Bronchial epithelial cell (primary cell): ENCODE measurements at regions not wholly inside any gene's neighbourhood (a gene's known extent, or its start where the extent isn't known, plus 50 kb on each side); places are given as distances from the start of the nearest gene placed in this dataset.

ENCODE experiments used
- DNase-seq: peaks from one replicate; pipeline ENCODE4 v3.0.0-alpha.2; 2010; ENCODE audit warnings: low read depth
- FAIRE-seq: peaks from 2 replicates; lab custom pipeline; 2011; peaks lifted over from hg19 to GRCh38; lab: Jason Lieb, UNC
- H3K27me3 ChIP-seq: 2 replicates; pipeline ENCODE4 v1.5.1; 2011; ENCODE audit warnings: low read length; ENCODE audit not compliant: control insufficient read depth, insufficient read depth
- H3K36me3 ChIP-seq: 2 replicates; pipeline ENCODE4 v1.5.1; 2011; ENCODE audit warnings: low read length; ENCODE audit not compliant: control insufficient read depth, insufficient read depth
- H3K4me3 ChIP-seq: 2 replicates; pipeline ENCODE4 v1.5.1; 2011; ENCODE audit warnings: mild to moderate bottlenecking, low read depth, low read length, control low read depth
- TF ChIP-seq, protein P1 (sequence below): IDR thresholded peaks from 2 replicates; pipeline ENCODE4 v1.5.1; 2011; ENCODE audit warnings: mild to moderate bottlenecking, moderate library complexity, low read length, control low read depth, inconsistent platforms; ENCODE audit not compliant: insufficient read depth, severe bottlenecking

DNA sequence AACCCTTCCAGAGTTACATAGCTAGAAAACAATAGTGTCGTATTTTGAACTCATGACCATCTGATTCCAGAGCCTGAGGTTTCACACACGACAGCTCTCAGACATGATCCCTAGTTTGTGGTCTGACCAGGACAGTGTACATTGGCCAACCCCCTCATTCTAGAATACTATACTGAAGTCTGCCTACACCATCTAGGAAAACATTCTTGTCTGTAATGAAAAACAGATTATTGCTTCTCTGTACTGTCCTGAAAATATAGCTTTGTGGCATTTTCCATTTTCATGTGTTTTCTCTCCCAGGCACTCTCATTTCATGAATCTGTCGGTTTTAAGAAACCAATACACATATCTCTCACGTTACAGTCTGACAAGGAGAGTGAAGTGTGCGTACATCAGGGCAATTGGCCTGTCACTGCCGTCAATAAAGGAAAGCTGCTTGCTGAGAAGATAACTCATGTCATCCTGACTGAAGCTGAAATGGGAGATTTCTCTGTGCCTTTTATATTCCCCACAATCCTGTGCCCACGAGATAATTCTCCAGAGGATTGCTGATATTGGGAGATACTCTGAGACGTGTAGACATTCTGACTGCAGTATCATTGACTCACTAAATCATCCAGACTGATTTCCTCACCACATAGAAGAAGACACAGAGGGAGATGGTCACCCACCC lies 585.6 kb downstream of the PLPP3 start:
- FAIRE-seq (no peak), DNase-seq (no peak)
- Histone ChIP-seq H3K27me3 (no peaks in the 10 kb centered on the region), H3K36me3 (no peaks in the 10 kb centered on the region), H3K4me3 (no peak overlapping the region)
- TF ChIP-seq, protein P1, sequence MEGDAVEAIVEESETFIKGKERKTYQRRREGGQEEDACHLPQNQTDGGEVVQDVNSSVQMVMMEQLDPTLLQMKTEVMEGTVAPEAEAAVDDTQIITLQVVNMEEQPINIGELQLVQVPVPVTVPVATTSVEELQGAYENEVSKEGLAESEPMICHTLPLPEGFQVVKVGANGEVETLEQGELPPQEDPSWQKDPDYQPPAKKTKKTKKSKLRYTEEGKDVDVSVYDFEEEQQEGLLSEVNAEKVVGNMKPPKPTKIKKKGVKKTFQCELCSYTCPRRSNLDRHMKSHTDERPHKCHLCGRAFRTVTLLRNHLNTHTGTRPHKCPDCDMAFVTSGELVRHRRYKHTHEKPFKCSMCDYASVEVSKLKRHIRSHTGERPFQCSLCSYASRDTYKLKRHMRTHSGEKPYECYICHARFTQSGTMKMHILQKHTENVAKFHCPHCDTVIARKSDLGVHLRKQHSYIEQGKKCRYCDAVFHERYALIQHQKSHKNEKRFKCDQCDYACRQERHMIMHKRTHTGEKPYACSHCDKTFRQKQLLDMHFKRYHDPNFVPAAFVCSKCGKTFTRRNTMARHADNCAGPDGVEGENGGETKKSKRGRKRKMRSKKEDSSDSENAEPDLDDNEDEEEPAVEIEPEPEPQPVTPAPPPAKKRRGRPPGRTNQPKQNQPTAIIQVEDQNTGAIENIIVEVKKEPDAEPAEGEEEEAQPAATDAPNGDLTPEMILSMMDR: no peak

DNA sequence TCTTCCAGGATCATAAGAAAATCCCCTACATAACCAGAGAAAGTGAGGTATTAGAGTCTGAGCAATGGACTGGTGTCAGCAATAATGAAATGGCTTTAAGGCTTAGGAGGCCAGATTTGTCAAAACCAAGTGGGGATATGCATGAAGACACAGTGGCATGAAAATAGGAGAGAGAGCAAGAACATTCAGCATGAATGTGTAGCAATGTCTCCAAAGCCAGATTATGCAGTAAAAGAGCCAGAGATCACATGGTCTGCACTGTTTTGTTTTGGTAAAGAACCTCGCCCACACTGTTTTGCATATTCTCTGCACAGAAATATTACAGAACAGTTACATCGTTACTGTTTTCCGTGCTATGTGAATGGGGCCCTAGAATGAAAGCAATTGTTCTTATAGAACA lies 589.4 kb downstream of the PLPP3 start:
- FAIRE-seq (no peak), DNase-seq (no peak)
- no peaks in the 10 kb centered on the region for H3K36me3 ChIP-seq
- H3K27me3 ChIP-seq: no peaks in the 10 kb centered on the region
- TF ChIP-seq, protein P1: no peak
- H3K4me3 ChIP-seq: no peak overlapping the region

DNA sequence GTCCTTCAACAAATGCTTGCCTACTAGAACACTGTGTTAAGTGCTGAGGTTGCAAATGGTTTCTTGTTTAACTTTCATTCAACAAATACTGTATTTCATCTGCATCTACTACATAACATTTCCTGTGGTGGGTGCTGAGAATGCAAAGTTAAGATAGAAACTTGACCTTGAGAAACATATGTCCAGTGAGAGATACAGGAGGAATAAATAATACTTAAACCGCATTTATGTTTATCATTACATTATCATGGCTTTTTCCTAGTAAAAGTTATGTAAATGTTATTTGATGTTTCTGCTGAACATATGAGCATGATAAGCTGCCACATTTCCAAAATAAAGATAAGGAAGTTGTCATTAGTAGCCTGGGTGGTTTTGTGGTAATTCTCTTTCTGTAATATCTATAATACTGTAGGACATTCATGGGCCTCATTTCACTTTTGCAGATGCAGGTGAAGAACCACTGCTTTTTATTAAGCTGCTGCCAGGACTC lies 590.4 kb downstream of the PLPP3 start:
- FAIRE-seq (no peak), DNase-seq (no peak)
- no peaks in the 10 kb centered on the region for H3K27me3 ChIP-seq
- H3K4me3 ChIP-seq: no peak overlapping the region
- H3K36me3 ChIP-seq: no peaks in the 10 kb centered on the region
- TF ChIP-seq, protein P1: no peak

DNA sequence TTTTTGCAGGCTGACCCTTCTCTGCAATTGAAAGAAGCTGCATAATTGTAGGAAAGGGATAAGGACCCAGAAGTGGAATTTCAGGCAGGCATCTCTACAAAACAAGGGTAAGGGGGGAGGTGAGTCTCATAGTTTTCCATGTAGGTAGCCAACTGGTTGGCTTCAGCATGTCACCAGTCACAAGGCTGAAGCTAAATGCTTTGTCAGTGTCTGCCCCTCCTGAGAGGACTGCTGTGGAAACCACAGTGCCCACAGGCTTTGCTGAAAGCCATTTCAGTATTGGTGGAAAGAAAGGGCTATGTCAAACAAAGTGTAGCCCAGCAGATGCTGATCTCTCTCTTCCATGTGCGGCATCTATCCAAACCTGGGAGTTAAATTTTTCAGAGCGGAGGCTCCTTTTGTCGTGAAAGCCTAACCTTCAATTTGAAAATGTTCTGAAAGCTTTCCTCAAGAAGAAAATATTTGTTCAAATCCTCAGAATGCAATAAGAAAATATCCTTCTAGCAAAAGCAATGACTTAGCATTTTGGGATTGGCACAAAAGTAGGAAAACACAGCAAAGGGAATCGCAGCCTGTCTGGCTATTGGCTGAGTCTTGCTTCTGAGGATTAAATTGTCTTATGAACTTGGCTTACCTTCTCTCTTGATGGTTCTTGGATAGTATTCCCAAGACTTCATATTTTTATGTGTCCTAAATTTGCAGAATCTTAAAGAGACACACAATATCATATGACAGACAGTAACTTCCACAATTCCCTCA lies 591.7 kb downstream of the PLPP3 start:
- DNase-seq (no peak), FAIRE-seq (no peak)
- Histone ChIP-seq H3K27me3 (no peaks in the 10 kb centered on the region), H3K4me3 (no peak overlapping the region), H3K36me3 (no peaks in the 10 kb centered on the region)
- TF ChIP-seq, protein P1: no peak

DNA sequence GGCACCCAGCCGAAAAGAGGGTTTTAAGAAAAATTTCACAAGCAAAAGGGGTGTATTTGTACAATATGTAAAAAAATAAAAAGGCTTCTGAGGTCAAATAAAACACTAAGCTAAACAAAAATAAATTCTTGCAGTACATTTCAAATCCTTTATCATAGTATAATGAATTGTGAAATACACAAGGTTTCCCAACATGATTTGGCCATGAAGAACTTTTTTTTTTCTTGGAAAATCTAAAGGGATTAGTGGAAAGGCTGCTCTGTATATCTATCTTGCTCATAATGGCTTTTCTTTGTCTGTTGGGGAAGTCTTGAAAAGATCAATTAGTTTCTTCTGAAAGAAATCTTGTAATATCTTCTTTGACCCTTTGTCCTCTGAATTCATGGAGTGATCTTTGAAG lies 593.4 kb downstream of the PLPP3 start:
- FAIRE-seq: no peak
- no peaks in the 10 kb centered on the region for H3K36me3 ChIP-seq
- no peaks in the 10 kb centered on the region for H3K27me3 ChIP-seq
- H3K4me3 ChIP-seq: no peak overlapping the region
- no peak for DNase-seq
- TF ChIP-seq, protein P1: no peak
